Lung (tissue), 11 donors: ENCODE measurements at regions not wholly inside any gene's neighbourhood (a gene's known extent, or its start where the extent isn't known, plus 50 kb on each side); places are given as distances from the start of the nearest gene placed in this dataset.
A peak's percentile ranks its signal among the peaks of the same experiment; 100 is the strongest.

ENCODE experiments used
- ATAC-seq: fragments of 200-7000 bp; cut with Tn5 transposase; one replicate; pipeline ENCODE4 v1.9.1; 2020; ENCODE audit warnings: moderate number of reproducible peaks; ENCODE audit not compliant: insufficient read depth, low FRiP score
- DNase-seq, 3 donors: peaks; one replicate each; pipeline ENCODE4 v3.0.0-alpha.2; 2013 to 2017
- H3K27ac ChIP-seq, 2 donors: one replicate each; pipeline ENCODE4 v1.5.1; 2013; ENCODE audit warnings: mild to moderate bottlenecking in 2 of 2, moderate library complexity in 2 of 2, control low read depth in 1 of 2, inconsistent platforms in 1 of 2, low read depth in 1 of 2, low read length in 1 of 2
- H3K27me3 ChIP-seq, 3 donors: one replicate each; pipeline ENCODE4 v1.5.1; 2013; ENCODE audit warnings: low read length in 2 of 3; ENCODE audit not compliant: control insufficient read depth in 3 of 3, insufficient read depth in 3 of 3
- H3K36me3 ChIP-seq, 4 donors: one replicate each; pipeline ENCODE4 v1.5.1; 2013; ENCODE audit warnings: low read length in 4 of 4, mild to moderate bottlenecking in 1 of 4, moderate library complexity in 1 of 4; ENCODE audit not compliant: control insufficient read depth in 4 of 4, insufficient read depth in 4 of 4
- H3K4me1 ChIP-seq, 5 donors: one replicate each; pipeline ENCODE4 v1.5.1; 2013; ENCODE audit warnings: low read length in 5 of 5, mild to moderate bottlenecking in 2 of 5, moderate library complexity in 1 of 5; ENCODE audit not compliant: control insufficient read depth in 5 of 5, insufficient read depth in 5 of 5
- H3K4me3 ChIP-seq: one replicate; pipeline ENCODE4 v1.5.1; 2013; ENCODE audit warnings: mild to moderate bottlenecking, control low read depth, moderate library complexity
- H3K9ac ChIP-seq, 2 donors: one replicate each; pipeline ENCODE4 v1.5.1; 2013; ENCODE audit warnings: low read length in 2 of 2, control low read depth in 1 of 2; ENCODE audit not compliant: insufficient read depth in 1 of 2
- H3K9me3 ChIP-seq, 4 donors: one replicate each; pipeline ENCODE4 v1.5.1; 2013; ENCODE audit warnings: low read length in 3 of 4, mild to moderate bottlenecking in 1 of 4, moderate library complexity in 1 of 4; ENCODE audit not compliant: control insufficient read depth in 4 of 4, insufficient read depth in 3 of 4
- WGBS, 2 donors: extraction: QIAGEN DNeasy Blood & Tissue Kit; methylation state at CpG; one replicate each; pipeline ENCODE4 v1.1.7; 2013; 5-methylcytosine and 5-hydroxymethylcytosine counted together
- TF ChIP-seq, protein P1 (sequence below): IDR thresholded peaks from 2 replicates; pipeline ENCODE4 v1.5.1; 2012; ENCODE audit warnings: mild to moderate bottlenecking; ENCODE audit errors: control extremely low read depth, extremely low read depth
- donor health status: control.
- donor health status: control.
- donor health status: Bipolar disorder and iron deficiency.
- donor health status: healthy.
- donor health status: DM: yes; HTN: yes; CAD: no.

DNA sequence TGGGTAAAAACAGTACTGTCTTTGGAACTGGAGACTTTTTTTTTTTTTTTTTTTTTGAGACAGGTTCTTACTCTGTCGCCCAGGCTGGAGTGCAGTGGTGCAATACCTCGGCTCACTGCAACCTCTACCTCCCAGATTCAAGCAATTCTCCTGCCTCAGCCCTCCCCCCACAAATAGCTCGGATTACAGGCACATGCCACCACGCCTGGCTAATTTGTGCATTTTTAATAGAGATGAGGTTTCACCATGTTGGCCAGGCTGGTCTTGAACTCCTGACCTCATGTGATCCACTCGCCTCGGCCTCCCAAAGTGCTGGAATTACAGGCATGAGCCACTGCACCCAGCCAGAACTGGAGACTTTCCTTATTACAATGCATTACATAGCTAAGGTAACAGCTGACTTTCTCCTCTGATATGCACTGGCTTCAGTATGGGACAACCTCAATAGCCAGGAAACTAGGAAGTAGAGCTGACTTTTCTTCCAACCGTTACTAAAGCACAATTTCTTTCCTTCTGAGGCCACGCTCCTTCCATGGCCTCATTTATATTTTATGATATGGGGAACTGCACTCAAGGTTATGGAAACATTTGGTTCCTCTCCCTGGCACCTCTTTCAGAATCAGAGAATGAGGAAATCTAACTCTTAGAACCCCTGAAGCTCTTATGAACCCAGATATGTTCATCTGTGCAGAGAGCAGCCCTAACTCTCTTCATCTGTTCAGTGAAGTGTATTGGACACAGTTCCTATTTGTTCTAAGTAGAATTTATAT, 53.5 kb upstream of the FAM9B start:
- H3K9ac ChIP-seq: no peak overlapping the region
- H3K9me3 ChIP-seq: peaks cover 0 to 3% (median 0%) of the 10 kb centered on the region in 4 donors
- TF ChIP-seq, protein P1, sequence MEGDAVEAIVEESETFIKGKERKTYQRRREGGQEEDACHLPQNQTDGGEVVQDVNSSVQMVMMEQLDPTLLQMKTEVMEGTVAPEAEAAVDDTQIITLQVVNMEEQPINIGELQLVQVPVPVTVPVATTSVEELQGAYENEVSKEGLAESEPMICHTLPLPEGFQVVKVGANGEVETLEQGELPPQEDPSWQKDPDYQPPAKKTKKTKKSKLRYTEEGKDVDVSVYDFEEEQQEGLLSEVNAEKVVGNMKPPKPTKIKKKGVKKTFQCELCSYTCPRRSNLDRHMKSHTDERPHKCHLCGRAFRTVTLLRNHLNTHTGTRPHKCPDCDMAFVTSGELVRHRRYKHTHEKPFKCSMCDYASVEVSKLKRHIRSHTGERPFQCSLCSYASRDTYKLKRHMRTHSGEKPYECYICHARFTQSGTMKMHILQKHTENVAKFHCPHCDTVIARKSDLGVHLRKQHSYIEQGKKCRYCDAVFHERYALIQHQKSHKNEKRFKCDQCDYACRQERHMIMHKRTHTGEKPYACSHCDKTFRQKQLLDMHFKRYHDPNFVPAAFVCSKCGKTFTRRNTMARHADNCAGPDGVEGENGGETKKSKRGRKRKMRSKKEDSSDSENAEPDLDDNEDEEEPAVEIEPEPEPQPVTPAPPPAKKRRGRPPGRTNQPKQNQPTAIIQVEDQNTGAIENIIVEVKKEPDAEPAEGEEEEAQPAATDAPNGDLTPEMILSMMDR: no peak
- H3K4me1 ChIP-seq: peaks cover 0 to 8% (median 0%) of the 10 kb centered on the region in 5 donors
- no peak overlapping the region for H3K27ac ChIP-seq
- peaks cover 0 to 50% (median 5%) of the 10 kb centered on the region in 3 donors for H3K27me3 ChIP-seq
- H3K36me3 ChIP-seq: no peaks in the 10 kb centered on the region
- peak in 2 of 3 donors; percentile 17 to 36 for DNase-seq
- H3K4me3 ChIP-seq: no peak overlapping the region
- WGBS, 2 donors: 66 to 69% methylated on average over 6 to 8 of the region's 8 CpGs
- no peak for ATAC-seq

- 62 to 74% methylated on average over 2 of the region's 2 CpGs for WGBS, 2 donors
- Histone ChIP-seq H3K27ac (no peak overlapping the region), H3K36me3 (no peaks in the 10 kb centered on the region), H3K27me3 (peaks cover 0 to 50% (median 5%) of the 10 kb centered on the region in 3 donors), H3K9ac (no peak overlapping the region), H3K4me3 (no peak overlapping the region), H3K9me3 (peaks cover 0 to 5% (median 0%) of the 10 kb centered on the region in 4 donors), H3K4me1 (peaks cover 0 to 8% (median 0%) of the 10 kb centered on the region in 5 donors)
- TF ChIP-seq, protein P1: no peak
- no peak for ATAC-seq
- no peak for DNase-seq
These were observed 55.0 kb upstream of the FAM9B start for GRCh38 chrX:9088896-9089295.

DNA sequence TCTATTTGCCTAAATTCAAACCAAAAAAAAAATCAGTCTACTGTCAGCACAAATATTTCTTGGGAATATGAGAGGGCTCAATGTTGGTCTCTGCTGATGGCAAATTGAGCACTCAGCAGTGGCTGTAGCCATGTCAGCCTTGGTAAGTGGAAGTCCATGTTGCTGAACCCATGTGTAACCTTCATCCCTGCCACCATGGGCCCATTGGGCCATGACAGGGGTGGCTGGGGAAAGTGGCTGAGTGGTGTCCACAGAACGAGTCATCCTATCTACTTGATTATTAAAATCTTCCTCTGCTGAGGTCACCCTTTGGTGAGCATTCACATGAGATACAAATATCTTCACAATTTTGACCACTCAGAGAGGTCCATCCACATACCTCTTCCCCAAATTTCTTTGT, 56.8 kb upstream of the FAM9B start:
- ATAC-seq (no peak), DNase-seq (no peak)
- Histone ChIP-seq H3K4me3 (no peak overlapping the region), H3K9ac (no peak overlapping the region), H3K36me3 (no peaks in the 10 kb centered on the region), H3K4me1 (peaks cover 0 to 8% (median 0%) of the 10 kb centered on the region in 5 donors), H3K27ac (no peak overlapping the region), H3K27me3 (peaks cover 0 to 35% (median 5%) of the 10 kb centered on the region in 3 donors), H3K9me3 (peaks cover 0 to 11% (median 2%) of the 10 kb centered on the region in 4 donors)
- WGBS, 2 donors: 89 to 94% methylated on average over 1 of the region's 1 CpG
- TF ChIP-seq, protein P1: no peak
